Neural crest cell (in vitro differentiated cells): ENCODE measurements at regions not wholly inside any gene's neighbourhood (a gene's known extent, or its start where the extent isn't known, plus 50 kb on each side); places are given as distances from the start of the nearest gene placed in this dataset.
A peak's percentile ranks its signal among the peaks of the same experiment; 100 is the strongest.
"Not testable (repeated sequence)": the region's sequence is repeated elsewhere in the genome, so short reads cannot be mapped to it uniquely, and the experiment has no call there.

Source experiments
- DNase-seq: peaks from one replicate; pipeline ENCODE4 v3.0.0; 2021; ENCODE audit warnings: low read depth, mixed read lengths, low spot score
- H3K27ac Mint-ChIP-seq: one replicate; pipeline ENCODE4 v1.8.0; 2021; ENCODE audit warnings: mild to moderate bottlenecking, mixed read lengths; ENCODE audit not compliant: unreplicated experiment
- H3K27me3 Mint-ChIP-seq: 2 replicates; pipeline ENCODE4 v1.8.0; 2021; ENCODE audit warnings: low read depth, mild to moderate bottlenecking, mixed read lengths
- H3K36me3 Mint-ChIP-seq: 2 replicates; pipeline ENCODE4 v1.8.0; 2021; ENCODE audit warnings: low read depth, mild to moderate bottlenecking, mixed read lengths
- H3K4me1 Mint-ChIP-seq: 2 replicates; pipeline ENCODE4 v1.8.0; 2021; ENCODE audit warnings: mixed read lengths
- H3K4me3 Mint-ChIP-seq: one replicate; pipeline ENCODE4 v1.8.0; 2021; ENCODE audit warnings: mild to moderate bottlenecking, mixed read lengths
- H3K9me3 Mint-ChIP-seq: 2 replicates; pipeline ENCODE4 v1.8.0; 2021; ENCODE audit warnings: mixed read lengths
- TF ChIP-seq, protein P1 (sequence below): fragments of 200-600 bp; sonication (generic); conservative IDR thresholded peaks from 2 replicates; pipeline ENCODE4 v1.5.0; 2021; ENCODE audit warnings: antibody characterized with exemption, mild to moderate bottlenecking

- Mint-ChIP-seq H3K4me3 (no peak overlapping the region), H3K4me1 (no peaks in the 10 kb centered on the region), H3K36me3 (no peaks in the 10 kb centered on the region), H3K27ac (no peak overlapping the region), H3K9me3 (peaks cover 6% of the 10 kb centered on the region), H3K27me3 (no peaks in the 10 kb centered on the region)
- DNase-seq: no peak
- TF ChIP-seq, protein P1, sequence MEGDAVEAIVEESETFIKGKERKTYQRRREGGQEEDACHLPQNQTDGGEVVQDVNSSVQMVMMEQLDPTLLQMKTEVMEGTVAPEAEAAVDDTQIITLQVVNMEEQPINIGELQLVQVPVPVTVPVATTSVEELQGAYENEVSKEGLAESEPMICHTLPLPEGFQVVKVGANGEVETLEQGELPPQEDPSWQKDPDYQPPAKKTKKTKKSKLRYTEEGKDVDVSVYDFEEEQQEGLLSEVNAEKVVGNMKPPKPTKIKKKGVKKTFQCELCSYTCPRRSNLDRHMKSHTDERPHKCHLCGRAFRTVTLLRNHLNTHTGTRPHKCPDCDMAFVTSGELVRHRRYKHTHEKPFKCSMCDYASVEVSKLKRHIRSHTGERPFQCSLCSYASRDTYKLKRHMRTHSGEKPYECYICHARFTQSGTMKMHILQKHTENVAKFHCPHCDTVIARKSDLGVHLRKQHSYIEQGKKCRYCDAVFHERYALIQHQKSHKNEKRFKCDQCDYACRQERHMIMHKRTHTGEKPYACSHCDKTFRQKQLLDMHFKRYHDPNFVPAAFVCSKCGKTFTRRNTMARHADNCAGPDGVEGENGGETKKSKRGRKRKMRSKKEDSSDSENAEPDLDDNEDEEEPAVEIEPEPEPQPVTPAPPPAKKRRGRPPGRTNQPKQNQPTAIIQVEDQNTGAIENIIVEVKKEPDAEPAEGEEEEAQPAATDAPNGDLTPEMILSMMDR: no peak
Measured at GRCh38 chr13:73647417-73647816, 486.8 kb downstream of the KLF12 start.

- not testable (repeated sequence) for H3K27me3 Mint-ChIP-seq, H3K9me3 Mint-ChIP-seq, H3K27ac Mint-ChIP-seq, H3K4me3 Mint-ChIP-seq, H3K4me1 Mint-ChIP-seq, H3K36me3 Mint-ChIP-seq, DNase-seq
Measured at GRCh38 chr13:73640476-73641179, 493.6 kb downstream of the KLF12 start.

- Mint-ChIP-seq H3K36me3 (no peaks in the 10 kb centered on the region), H3K4me3 (no peak overlapping the region), H3K4me1 (no peaks in the 10 kb centered on the region), H3K9me3 (peaks cover 3% of the 10 kb centered on the region), H3K27me3 (no peaks in the 10 kb centered on the region), H3K27ac (peak overlapping the region; percentile 86)
- TF ChIP-seq, protein P1: no peak
- no peak for DNase-seq
Measured at GRCh38 chr13:73635166-73635787, 498.9 kb downstream of the KLF12 start.

DNA sequence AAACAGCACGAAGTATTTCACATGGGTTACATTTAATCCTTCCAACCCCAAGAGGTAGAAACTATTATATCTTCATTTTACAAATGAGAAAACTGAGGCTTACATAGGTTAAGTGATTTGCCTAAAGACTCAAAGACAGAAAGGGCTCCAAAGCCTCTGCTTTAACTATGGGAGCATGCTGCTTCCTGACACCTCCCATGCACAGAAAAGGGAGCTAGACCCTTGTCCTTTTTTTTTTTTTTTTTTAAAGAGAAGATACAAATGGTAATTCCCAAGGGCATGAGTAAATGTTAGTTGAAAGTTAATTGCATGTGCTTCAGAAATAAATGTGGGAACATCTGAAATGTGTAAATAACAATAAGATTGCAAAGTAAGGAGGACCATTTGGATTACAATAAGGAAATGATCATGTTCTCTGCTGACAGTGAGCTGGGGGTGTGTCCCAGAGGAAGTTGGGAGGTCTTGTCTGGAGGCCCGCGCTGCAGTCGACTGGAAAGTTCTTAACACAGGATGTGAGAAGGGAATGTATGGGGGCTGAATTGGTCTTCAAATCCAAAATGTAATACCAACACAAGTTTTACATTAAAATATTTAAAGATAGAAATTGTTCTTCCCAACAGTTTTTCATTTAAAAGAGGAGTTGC is 500.3 kb downstream of the KLF12 start:
- Mint-ChIP-seq H3K36me3 (no peaks in the 10 kb centered on the region), H3K4me3 (no peak overlapping the region), H3K27ac (no peak overlapping the region), H3K27me3 (no peaks in the 10 kb centered on the region), H3K9me3 (peaks cover 2% of the 10 kb centered on the region), H3K4me1 (no peaks in the 10 kb centered on the region)
- DNase-seq: no peak
- TF ChIP-seq, protein P1: no peak

GRCh38 chr13:73631411-73631810 is 502.8 kb downstream of the KLF12 start:
- Mint-ChIP-seq H3K9me3 (no peaks in the 10 kb centered on the region), H3K36me3 (no peaks in the 10 kb centered on the region), H3K4me1 (no peaks in the 10 kb centered on the region), H3K27ac (no peak overlapping the region), H3K27me3 (no peaks in the 10 kb centered on the region), H3K4me3 (no peak overlapping the region)
- TF ChIP-seq, protein P1: no peak
- DNase-seq: no peak
